ENCODE measurements at regions not wholly inside any gene's neighbourhood (a gene's known extent, or its start where the extent isn't known, plus 50 kb on each side); places are given as distances from the start of the nearest gene placed in this dataset.

GRCh38 chr2:237164474-237165042 lies 78.9 kb downstream of the COPS8 start:
- TF ChIP-seq EP300 (IDR thresholded peaks at IDR 0.05) (no peak), CTCF (IDR thresholded peaks at IDR 0.05) (no peak)

Measured in stomach (tissue), 4 donors.